ENCODE measurements at regions not wholly inside any gene's neighbourhood (a gene's known extent, or its start where the extent isn't known, plus 50 kb on each side); places are given as distances from the start of the nearest gene placed in this dataset.

GRCh38 chr6:169991913-169992312 lies 240.5 kb downstream of the ERMARD start:
- no peak for TF ChIP-seq CTCF (IDR thresholded peaks at IDR 0.05)
- TF ChIP-seq POLR2A (IDR thresholded peaks at IDR 0.05) = no peak
